GM12872 (cell line): ENCODE measurements at regions not wholly inside any gene's neighbourhood (a gene's known extent, or its start where the extent isn't known, plus 50 kb on each side); places are given as distances from the start of the nearest gene placed in this dataset.

Experiments used
- CTCF ChIP-seq: IDR thresholded peaks from 3 replicates; pipeline ENCODE4 v1.5.1; 2011; ENCODE audit warnings: low read depth, mild to moderate bottlenecking, low read length, moderate library complexity; ENCODE audit not compliant: insufficient read depth

GRCh38 chr13:111505175-111505777, 184.8 kb downstream of the TEX29 start:
- TF ChIP-seq CTCF: peak; percentile 47; the same call in 2 of the 3 replicates

- TF ChIP-seq CTCF: no peak
These were observed 185.7 kb downstream of the TEX29 start for GRCh38 chr13:111506125-111506524.

- TF ChIP-seq CTCF: no peak
These were observed 186.2 kb downstream of the TEX29 start for GRCh38 chr13:111506621-111507020.

- no peak for TF ChIP-seq CTCF
These were observed 187.9 kb downstream of the TEX29 start for GRCh38 chr13:111508164-111508870.

GRCh38 chr13:111508902-111509509, 188.6 kb downstream of the TEX29 start:
- no peak for TF ChIP-seq CTCF

GRCh38 chr13:111510502-111511218, 190.2 kb downstream of the TEX29 start:
- TF ChIP-seq CTCF: no peak

GRCh38 chr13:111511219-111511732, 190.8 kb downstream of the TEX29 start:
- no peak for TF ChIP-seq CTCF
